CD14-positive monocyte (primary cell): ENCODE measurements at regions not wholly inside any gene's neighbourhood (a gene's known extent, or its start where the extent isn't known, plus 50 kb on each side); places are given as distances from the start of the nearest gene placed in this dataset.

Experiments
- DNase-seq, 3 donors: peaks; one replicate each; pipeline ENCODE4 v3.0.0-alpha.2; 2011 to 2022
- H2AFZ ChIP-seq: 2 replicates; pipeline ENCODE4 v1.6.0; 2012; ENCODE audit warnings: mild to moderate bottlenecking, low read depth, low read length, inconsistent platforms; ENCODE audit not compliant: insufficient read depth, poor library complexity, severe bottlenecking
- H3K27ac ChIP-seq, 2 donors: 1 replicate in 1 of 2; 2 replicates in 1 of 2; pipeline ENCODE4 v1.5.1; 2012 to 2013; ENCODE audit warnings: low read length in 2 of 2, control low read depth in 1 of 2, inconsistent platforms in 1 of 2, low read depth in 1 of 2, mild to moderate bottlenecking in 1 of 2
- H3K27me3 ChIP-seq, 2 donors: one replicate each; pipeline versions ENCODE4 v1.6.0 to v1.6.1; 2011 to 2013; ENCODE audit warnings: low read length in 2 of 2; ENCODE audit not compliant: control insufficient read depth in 2 of 2, insufficient read depth in 2 of 2
- H3K36me3 ChIP-seq, 2 donors: replicated peaks in 1 of 2; 1 replicate in 1 of 2; 2 replicates in 1 of 2; pipeline versions ENCODE4 v1.5.1 to v1.6.1; 2012 to 2013; ENCODE audit warnings: low read length in 2 of 2, control low read depth in 1 of 2, inconsistent platforms in 1 of 2, mild to moderate bottlenecking in 1 of 2; ENCODE audit not compliant: insufficient read depth in 2 of 2, control insufficient read depth in 1 of 2
- H3K4me1 ChIP-seq, 2 donors: 1 replicate in 1 of 2; 2 replicates in 1 of 2; pipeline versions ENCODE4 v1.5.1 to v1.6.1; 2012 to 2013; ENCODE audit warnings: low read length in 2 of 2, control low read depth in 1 of 2, inconsistent platforms in 1 of 2, mild to moderate bottlenecking in 1 of 2, moderate library complexity in 1 of 2; ENCODE audit not compliant: insufficient read depth in 2 of 2, control insufficient read depth in 1 of 2
- H3K4me2 ChIP-seq: replicated peaks from 2 replicates; pipeline ENCODE3; 2012; ENCODE audit warnings: low read length, moderate library complexity, mild to moderate bottlenecking; ENCODE audit not compliant: poor library complexity, severe bottlenecking; ENCODE audit errors: extremely low read depth
- H3K4me3 ChIP-seq, 3 experiments: fragments of 200-600 bp in 1 of 3; sonication (generic) in 1 of 3; replicated peaks in 1 of 3; 1 replicate in 2 of 3; 2 replicates in 1 of 3; pipeline ENCODE4 v1.5.1; 2011 to 2013; ENCODE audit warnings: low read length in 3 of 3, mild to moderate bottlenecking in 3 of 3, control low read depth in 2 of 3, low read depth in 2 of 3, inconsistent platforms in 1 of 3, moderate library complexity in 1 of 3
- H3K79me2 ChIP-seq: 2 replicates; pipeline ENCODE4 v1.6.0; 2012; ENCODE audit warnings: mild to moderate bottlenecking, control low read depth, inconsistent platforms, low read length, moderate library complexity; ENCODE audit not compliant: insufficient read depth
- H3K9ac ChIP-seq: 2 replicates; pipeline ENCODE4 v1.6.0; 2017; ENCODE audit warnings: low read length, mild to moderate bottlenecking; ENCODE audit not compliant: insufficient read depth, poor library complexity, severe bottlenecking
- H3K9me3 ChIP-seq, 2 donors: replicated peaks in 1 of 2; 1 replicate in 1 of 2; 2 replicates in 1 of 2; pipeline versions ENCODE4 v1.5.1 to v1.6.1; 2012 to 2013; ENCODE audit warnings: low read length in 2 of 2, control low read depth in 1 of 2; ENCODE audit not compliant: control insufficient read depth in 1 of 2, insufficient read depth in 1 of 2
- H4K20me1 ChIP-seq: 2 replicates; pipeline ENCODE4 v1.6.0; 2012; ENCODE audit warnings: mild to moderate bottlenecking, low read length, control low read depth, moderate library complexity; ENCODE audit not compliant: insufficient read depth
- H3K27ac Mint-ChIP-seq, 7 donors: one replicate each; pipeline ENCODE4 v1.8.0; 2020; ENCODE audit warnings: mild to moderate bottlenecking in 7 of 7, mixed read lengths in 7 of 7, moderate library complexity in 6 of 7, inconsistent platforms in 2 of 7
- H3K27me3 Mint-ChIP-seq, 3 donors: one replicate each; pipeline ENCODE4 v1.8.0; 2021 to 2022; ENCODE audit warnings: low read depth in 3 of 3, mild to moderate bottlenecking in 3 of 3, mixed read lengths in 3 of 3, moderate library complexity in 3 of 3, inconsistent platforms in 1 of 3
- H3K36me3 Mint-ChIP-seq, 2 donors: one replicate each; pipeline ENCODE4 v1.8.0; 2020; ENCODE audit warnings: mixed read lengths in 2 of 2, inconsistent platforms in 1 of 2, mild to moderate bottlenecking in 1 of 2
- H3K4me1 Mint-ChIP-seq: one replicate; pipeline ENCODE4 v1.8.0; 2020; ENCODE audit warnings: mild to moderate bottlenecking, mixed read lengths
- H3K4me3 Mint-ChIP-seq, 2 donors: one replicate each; pipeline ENCODE4 v1.8.0; 2020; ENCODE audit warnings: mild to moderate bottlenecking in 2 of 2, mixed read lengths in 2 of 2, moderate library complexity in 1 of 2
- H3K9me3 Mint-ChIP-seq, 7 donors: one replicate each; pipeline ENCODE4 v1.8.0; 2020 to 2022; ENCODE audit warnings: mixed read lengths in 7 of 7, mild to moderate bottlenecking in 6 of 7, moderate library complexity in 6 of 7, inconsistent platforms in 2 of 7
- CTCF ChIP-seq: fragments of 200-600 bp; IDR thresholded peaks from one replicate; pipeline ENCODE4 v1.8.0; 2022; ENCODE audit warnings: antibody characterized with exemption, mild to moderate bottlenecking
- WGBS: methylation state at CpG from one replicate; pipeline ENCODE4 v1.1.5; 2013; ENCODE audit warnings: missing lambda C conversion rate; ENCODE audit not compliant: insufficient coverage; 5-methylcytosine and 5-hydroxymethylcytosine counted together
- intact Hi-C, 2 donors: fragments of 100-400 bp; cut with micrococcal nuclease; formaldehyde crosslinking; loops; one replicate each; pipeline versions ENCODE4 v1.15.0 to v1.15.1; 2023

GRCh38 chr2:66702301-66702700 is 267.4 kb downstream of the MEIS1 start:
- Histone ChIP-seq H3K27ac (no peak overlapping the region), H3K36me3 (no peaks in the 10 kb centered on the region), H2AFZ (no peak overlapping the region), H3K4me2 (no peak overlapping the region), H3K27me3 (no peaks in the 10 kb centered on the region), H3K79me2 (no peaks in the 10 kb centered on the region), H3K9ac (no peak overlapping the region), H3K9me3 (no peaks in the 10 kb centered on the region), H3K4me3 (no peak overlapping the region), H4K20me1 (no peaks in the 10 kb centered on the region), H3K4me1 (no peaks in the 10 kb centered on the region)
- DNase-seq = no peak
- intact Hi-C loops = no loop called here
- H3K4me1 Mint-ChIP-seq = no peaks in the 10 kb centered on the region
- H3K4me3 Mint-ChIP-seq = no peak overlapping the region
- H3K36me3 Mint-ChIP-seq = no peaks in the 10 kb centered on the region
- H3K27ac Mint-ChIP-seq = no peak overlapping the region
- peaks cover 0 to 3% (median 0%) of the 10 kb centered on the region in 7 donors for H3K9me3 Mint-ChIP-seq
- 100% methylated on average over 1 of the region's 6 CpGs for WGBS
- no peaks in the 10 kb centered on the region for H3K27me3 Mint-ChIP-seq
- TF ChIP-seq CTCF = no peak

GRCh38 chr2:66704786-66705185 is 269.9 kb downstream of the MEIS1 start:
- no peaks in the 10 kb centered on the region for H3K36me3 Mint-ChIP-seq
- no peaks in the 10 kb centered on the region for H3K4me1 Mint-ChIP-seq
- Histone ChIP-seq H3K79me2 (no peaks in the 10 kb centered on the region), H2AFZ (no peak overlapping the region), H3K4me2 (no peak overlapping the region), H3K4me1 (no peaks in the 10 kb centered on the region), H3K27me3 (no peaks in the 10 kb centered on the region), H3K9me3 (no peaks in the 10 kb centered on the region), H3K9ac (no peak overlapping the region), H3K27ac (no peak overlapping the region), H3K36me3 (no peaks in the 10 kb centered on the region), H3K4me3 (no peak overlapping the region), H4K20me1 (no peaks in the 10 kb centered on the region)
- intact Hi-C loops = no loop called here
- TF ChIP-seq CTCF = no peak
- DNase-seq = no peak
- H3K27me3 Mint-ChIP-seq = no peaks in the 10 kb centered on the region
- no peak overlapping the region for H3K4me3 Mint-ChIP-seq
- peaks cover 0 to 3% (median 0%) of the 10 kb centered on the region in 7 donors for H3K9me3 Mint-ChIP-seq
- H3K27ac Mint-ChIP-seq = no peak overlapping the region
